GM13977 (cell line): ENCODE measurements at regions not wholly inside any gene's neighbourhood (a gene's known extent, or its start where the extent isn't known, plus 50 kb on each side); places are given as distances from the start of the nearest gene placed in this dataset.

ENCODE experiments used
- DNase-seq: peaks from one replicate; pipeline ENCODE4 v3.0.0; 2012; ENCODE audit warnings: low spot score
- in situ Hi-C: fragments of 300-500 bp; cut with MboI; formaldehyde crosslinking; loops from one replicate; pipeline ENCODE4 v1.12.0; 2022; ENCODE audit warnings: low sequenced_read_pairs, low pct_unique_long_range_greater_than_20kb, mixed read lengths, inconsistent platforms; ENCODE audit not compliant: unreplicated experiment
- TF ChIP-seq, protein P1 (sequence below): IDR thresholded peaks from 2 replicates; pipeline ENCODE4 v1.5.1; 2012; ENCODE audit warnings: mild to moderate bottlenecking, control low read depth; ENCODE audit not compliant: insufficient read depth; ENCODE audit errors: extremely low read depth, missing control alignments

DNA sequence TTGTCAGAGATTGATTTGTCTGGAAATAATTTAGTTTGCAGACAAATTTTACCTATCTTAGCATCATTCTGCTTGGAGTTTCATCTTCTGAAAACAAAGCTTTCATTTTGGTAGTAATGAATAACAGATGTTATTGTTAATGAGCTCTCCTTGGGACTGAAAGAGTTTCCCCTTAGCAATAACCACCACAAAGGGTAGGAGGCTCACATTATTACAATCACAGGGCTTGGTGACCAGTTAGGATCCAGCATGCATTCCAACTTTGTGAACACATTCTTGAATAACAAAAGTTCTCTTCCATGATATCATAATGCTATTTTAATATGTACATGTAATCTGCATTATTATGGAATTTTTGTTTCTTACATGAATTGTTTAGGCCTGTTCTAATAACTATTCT is 148.8 kb upstream of the VWC2 start:
- in situ Hi-C loops = no loop called here
- no peak for DNase-seq
- TF ChIP-seq, protein P1, sequence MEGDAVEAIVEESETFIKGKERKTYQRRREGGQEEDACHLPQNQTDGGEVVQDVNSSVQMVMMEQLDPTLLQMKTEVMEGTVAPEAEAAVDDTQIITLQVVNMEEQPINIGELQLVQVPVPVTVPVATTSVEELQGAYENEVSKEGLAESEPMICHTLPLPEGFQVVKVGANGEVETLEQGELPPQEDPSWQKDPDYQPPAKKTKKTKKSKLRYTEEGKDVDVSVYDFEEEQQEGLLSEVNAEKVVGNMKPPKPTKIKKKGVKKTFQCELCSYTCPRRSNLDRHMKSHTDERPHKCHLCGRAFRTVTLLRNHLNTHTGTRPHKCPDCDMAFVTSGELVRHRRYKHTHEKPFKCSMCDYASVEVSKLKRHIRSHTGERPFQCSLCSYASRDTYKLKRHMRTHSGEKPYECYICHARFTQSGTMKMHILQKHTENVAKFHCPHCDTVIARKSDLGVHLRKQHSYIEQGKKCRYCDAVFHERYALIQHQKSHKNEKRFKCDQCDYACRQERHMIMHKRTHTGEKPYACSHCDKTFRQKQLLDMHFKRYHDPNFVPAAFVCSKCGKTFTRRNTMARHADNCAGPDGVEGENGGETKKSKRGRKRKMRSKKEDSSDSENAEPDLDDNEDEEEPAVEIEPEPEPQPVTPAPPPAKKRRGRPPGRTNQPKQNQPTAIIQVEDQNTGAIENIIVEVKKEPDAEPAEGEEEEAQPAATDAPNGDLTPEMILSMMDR = no peak

DNA sequence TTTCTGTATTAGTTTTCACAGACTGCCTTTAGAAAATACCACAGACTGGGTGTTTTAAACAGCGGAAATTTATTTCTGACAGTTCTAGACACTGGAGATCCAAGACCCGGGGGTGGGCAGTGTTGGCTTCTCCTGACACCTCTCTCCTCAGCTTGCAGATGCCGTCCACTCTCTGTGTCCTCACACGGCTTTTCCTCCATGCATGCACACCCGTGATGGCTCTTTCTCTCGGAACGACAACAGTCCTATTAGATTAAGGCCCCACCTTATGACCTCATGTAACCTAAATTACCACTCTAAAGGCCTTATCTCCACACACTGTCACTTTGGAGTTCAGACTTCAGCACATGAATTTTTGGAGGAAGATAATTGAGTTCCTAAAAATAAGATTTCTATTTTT is 142.9 kb upstream of the VWC2 start:
- TF ChIP-seq, protein P1 = no peak
- in situ Hi-C loops = no loop called here
- DNase-seq = no peak

DNA sequence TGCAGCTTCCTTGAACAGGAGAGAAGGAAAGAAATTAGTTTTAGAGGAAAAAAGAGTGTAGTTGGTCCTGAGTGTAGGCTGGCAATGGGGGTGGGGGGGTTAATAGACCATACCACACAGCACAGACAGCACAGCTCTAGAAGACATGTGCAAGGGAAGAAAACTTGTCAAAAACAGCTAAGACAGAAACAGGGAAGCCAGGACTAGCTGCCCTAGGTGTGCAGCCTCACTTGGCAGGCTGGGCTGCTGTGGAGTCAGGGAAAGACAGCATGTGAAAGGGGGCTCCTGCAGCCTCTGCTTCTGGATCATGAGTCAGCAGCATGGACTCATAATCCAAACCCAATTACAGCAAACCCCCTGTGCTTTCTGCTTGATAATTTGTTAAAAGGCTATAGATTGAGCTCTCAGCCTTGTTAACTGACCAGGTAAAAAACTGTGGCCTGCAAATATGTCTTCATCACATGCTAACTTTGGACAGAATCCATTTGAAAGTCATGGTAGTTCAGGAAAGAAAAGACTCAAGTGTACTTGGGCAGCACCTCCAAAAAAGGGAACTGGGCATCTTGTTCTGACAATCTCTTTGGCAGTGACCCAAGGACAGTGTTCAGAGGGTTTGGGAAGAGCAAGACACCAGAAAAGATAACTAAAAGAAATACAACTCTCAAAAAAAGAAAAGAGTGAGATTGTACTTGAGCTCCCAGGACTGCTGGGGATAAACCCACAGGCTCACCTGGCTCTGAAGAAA is 142.2 kb upstream of the VWC2 start:
- TF ChIP-seq, protein P1 = no peak
- DNase-seq = no peak
- in situ Hi-C loops = no loop called here

DNA sequence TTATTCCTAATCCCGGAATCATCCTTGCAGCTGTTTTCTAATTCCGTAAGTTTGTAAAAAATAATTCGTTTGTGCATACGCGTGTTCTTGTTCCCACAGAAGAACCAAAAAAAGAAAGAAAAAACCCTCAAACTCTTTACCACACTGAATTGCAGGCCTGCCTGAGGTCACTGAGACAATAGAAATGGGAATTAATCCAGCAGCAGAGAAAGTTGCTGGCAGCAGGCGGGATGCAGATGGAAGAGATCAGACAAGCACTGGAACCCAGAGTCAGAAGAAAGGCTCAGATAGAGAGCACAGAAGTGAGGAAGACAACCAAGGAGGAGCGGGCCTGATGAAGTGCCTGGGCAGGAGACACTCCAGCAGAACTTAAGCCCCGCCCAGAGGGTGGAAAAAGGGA is 141.5 kb upstream of the VWC2 start:
- TF ChIP-seq, protein P1 = no peak
- in situ Hi-C loops = no loop called here
- DNase-seq = no peak

DNA sequence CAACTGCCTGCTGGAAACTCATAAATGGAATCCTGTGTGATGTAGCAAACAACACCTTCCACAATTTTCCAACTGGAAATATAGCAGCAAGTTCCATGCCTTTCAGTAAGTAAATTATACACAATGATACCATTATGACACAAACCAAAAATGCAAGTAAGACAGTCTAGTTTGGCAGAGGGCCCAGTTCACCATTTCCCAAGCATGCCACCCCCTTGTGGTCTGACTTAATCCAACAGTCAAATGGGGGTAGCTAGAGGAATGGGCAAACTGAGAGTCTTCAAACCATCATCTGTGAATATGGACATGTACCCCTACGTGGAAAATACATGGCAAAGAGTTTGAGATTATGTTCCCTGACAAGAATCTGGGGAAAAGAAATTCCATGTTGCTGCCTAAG is 137.6 kb upstream of the VWC2 start:
- in situ Hi-C loops = no loop called here
- TF ChIP-seq, protein P1 = peak; percentile 25
- no peak for DNase-seq

DNA sequence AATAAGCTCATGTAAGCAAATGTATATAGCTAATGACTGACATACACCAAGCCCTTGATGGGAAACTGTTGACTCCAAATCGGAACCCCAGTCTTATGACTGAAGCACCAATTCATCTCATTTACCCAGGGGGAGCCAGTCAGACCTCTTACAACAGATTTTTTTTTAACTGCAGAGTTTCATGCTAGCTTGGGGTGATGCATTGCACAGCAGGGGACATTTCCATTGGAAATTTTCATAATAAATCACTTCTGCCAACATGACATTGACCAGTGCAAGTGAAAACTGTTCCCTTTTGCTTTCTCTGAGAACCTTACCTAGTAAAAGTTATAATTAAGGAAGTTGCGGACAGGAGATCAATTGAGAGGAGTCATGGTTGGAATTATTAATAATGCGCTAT is 137.0 kb upstream of the VWC2 start:
- in situ Hi-C loops = no loop called here
- no peak for DNase-seq
- TF ChIP-seq, protein P1 = no peak
